ENCODE measurements at regions not wholly inside any gene's neighbourhood (a gene's known extent, or its start where the extent isn't known, plus 50 kb on each side); places are given as distances from the start of the nearest gene placed in this dataset.

DNA sequence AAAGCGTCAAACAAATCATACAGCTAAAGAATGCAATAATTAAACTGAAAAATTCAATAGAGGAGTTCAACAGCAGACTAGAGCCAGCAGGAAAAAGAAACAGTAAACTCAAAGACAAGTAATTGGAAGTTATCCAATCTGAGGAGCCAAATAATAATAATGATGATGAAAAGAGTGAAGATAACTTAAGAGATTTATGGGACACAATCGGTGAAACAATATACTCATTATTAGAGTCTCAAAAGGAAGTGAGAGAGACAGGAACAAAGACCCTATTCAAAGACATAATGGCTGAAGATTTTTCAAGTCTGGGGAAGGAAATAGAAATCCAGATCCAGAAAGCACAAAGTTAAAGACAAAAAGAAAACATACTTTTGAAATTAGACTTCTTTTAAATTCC lies 263.9 kb upstream of the NR4A3 start:
- no peaks in the 10 kb centered on the region for H3K4me1 ChIP-seq (ENCODE audit: control insufficient read depth, low read length)
- H3K4me3 ChIP-seq (ENCODE audit: low read length), result no peak overlapping the region
- H3K9me3 ChIP-seq (ENCODE audit: control insufficient read depth, insufficient read depth, low read length), result no peaks in the 10 kb centered on the region
- H3K9me2 ChIP-seq (replicated peaks; ENCODE audit: control insufficient read depth, low read length), result no peaks in the 10 kb centered on the region
- no peaks in the 10 kb centered on the region for H3K27me3 ChIP-seq (ENCODE audit: control insufficient read depth, low read length)
- H3K4me2 ChIP-seq (ENCODE audit: low read length), result no peak overlapping the region
- no peak overlapping the region for H3K27ac ChIP-seq (ENCODE audit: low read depth, low read length)
- H3F3A ChIP-seq (ENCODE audit: control insufficient read depth, insufficient read depth), result no peaks in the 10 kb centered on the region
- H3K36me3 ChIP-seq (ENCODE audit: control insufficient read depth, low read length), result no peaks in the 10 kb centered on the region
- TF ChIP-seq, protein P1, sequence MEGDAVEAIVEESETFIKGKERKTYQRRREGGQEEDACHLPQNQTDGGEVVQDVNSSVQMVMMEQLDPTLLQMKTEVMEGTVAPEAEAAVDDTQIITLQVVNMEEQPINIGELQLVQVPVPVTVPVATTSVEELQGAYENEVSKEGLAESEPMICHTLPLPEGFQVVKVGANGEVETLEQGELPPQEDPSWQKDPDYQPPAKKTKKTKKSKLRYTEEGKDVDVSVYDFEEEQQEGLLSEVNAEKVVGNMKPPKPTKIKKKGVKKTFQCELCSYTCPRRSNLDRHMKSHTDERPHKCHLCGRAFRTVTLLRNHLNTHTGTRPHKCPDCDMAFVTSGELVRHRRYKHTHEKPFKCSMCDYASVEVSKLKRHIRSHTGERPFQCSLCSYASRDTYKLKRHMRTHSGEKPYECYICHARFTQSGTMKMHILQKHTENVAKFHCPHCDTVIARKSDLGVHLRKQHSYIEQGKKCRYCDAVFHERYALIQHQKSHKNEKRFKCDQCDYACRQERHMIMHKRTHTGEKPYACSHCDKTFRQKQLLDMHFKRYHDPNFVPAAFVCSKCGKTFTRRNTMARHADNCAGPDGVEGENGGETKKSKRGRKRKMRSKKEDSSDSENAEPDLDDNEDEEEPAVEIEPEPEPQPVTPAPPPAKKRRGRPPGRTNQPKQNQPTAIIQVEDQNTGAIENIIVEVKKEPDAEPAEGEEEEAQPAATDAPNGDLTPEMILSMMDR (IDR thresholded peaks at IDR 0.05; ENCODE audit: low read depth, low read length, poor library complexity, severe bottlenecking), result no peak
- TF ChIP-seq EZH2phosphoT487 (IDR thresholded peaks at IDR 0.05; ENCODE audit: borderline replicate concordance, low read length), result no peak
- no peaks in the 10 kb centered on the region for H3K79me2 ChIP-seq (ENCODE audit: control insufficient read depth, low read length)
- no peaks in the 10 kb centered on the region for H4K20me1 ChIP-seq (ENCODE audit: control insufficient read depth, insufficient read depth, low read depth, low read length)

DNA sequence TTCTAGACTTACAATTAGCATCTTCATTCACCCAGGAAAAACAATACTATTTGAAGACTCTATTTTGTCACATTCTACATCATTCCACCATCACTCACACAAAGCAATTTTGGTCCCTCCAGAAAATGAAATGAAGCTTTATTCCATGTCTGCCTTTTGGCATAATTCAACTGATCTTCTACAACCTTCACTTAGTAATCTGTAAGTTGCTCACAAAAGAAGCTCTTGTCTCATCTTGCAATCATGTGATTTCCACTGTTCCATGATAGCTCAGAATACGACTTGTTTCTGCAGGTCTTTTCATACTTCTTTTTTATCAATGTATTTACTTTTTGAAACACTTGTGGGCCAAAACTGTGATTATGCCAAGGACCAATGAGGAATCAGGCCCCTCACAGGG lies 261.9 kb upstream of the NR4A3 start:
- Histone ChIP-seq H3K4me1 (ENCODE audit: control insufficient read depth, low read length) (no peaks in the 10 kb centered on the region), H3K9me2 (replicated peaks; ENCODE audit: control insufficient read depth, low read length) (no peaks in the 10 kb centered on the region), H3K79me2 (ENCODE audit: control insufficient read depth, low read length) (no peaks in the 10 kb centered on the region), H3K36me3 (ENCODE audit: control insufficient read depth, low read length) (no peaks in the 10 kb centered on the region), H3K27ac (ENCODE audit: low read depth, low read length) (no peak overlapping the region), H3K4me2 (ENCODE audit: low read length) (no peak overlapping the region), H3K27me3 (ENCODE audit: control insufficient read depth, low read length) (no peaks in the 10 kb centered on the region), H3F3A (ENCODE audit: control insufficient read depth, insufficient read depth) (no peaks in the 10 kb centered on the region), H3K4me3 (ENCODE audit: low read length) (no peak overlapping the region), H3K9me3 (ENCODE audit: control insufficient read depth, insufficient read depth, low read length) (no peaks in the 10 kb centered on the region), H4K20me1 (ENCODE audit: control insufficient read depth, insufficient read depth, low read depth, low read length) (no peaks in the 10 kb centered on the region)
- TF ChIP-seq EZH2phosphoT487 (IDR thresholded peaks at IDR 0.05; ENCODE audit: borderline replicate concordance, low read length), result no peak
- TF ChIP-seq, protein P1 (IDR thresholded peaks at IDR 0.05; ENCODE audit: low read depth, low read length, poor library complexity, severe bottlenecking), result no peak

DNA sequence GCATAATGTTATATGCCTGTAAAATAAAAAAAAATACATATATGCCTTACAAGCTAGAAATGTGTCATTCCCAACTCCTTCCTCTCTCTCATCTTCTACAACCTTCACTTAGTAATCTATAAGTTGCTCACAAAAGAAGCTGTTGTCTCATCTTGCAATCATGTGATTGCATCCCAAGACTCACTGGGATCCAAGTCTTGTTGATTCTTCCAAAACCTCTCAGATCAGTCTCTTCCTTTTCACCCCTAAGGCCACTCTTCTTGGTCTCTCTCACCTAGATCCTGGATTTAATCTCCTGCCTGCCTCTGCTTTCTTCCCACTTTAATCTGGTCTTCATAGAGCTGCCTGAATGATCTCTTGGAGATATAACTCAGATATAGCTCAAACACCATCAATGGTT lies 261.1 kb upstream of the NR4A3 start:
- TF ChIP-seq, protein P1 (IDR thresholded peaks at IDR 0.05; ENCODE audit: low read depth, low read length, poor library complexity, severe bottlenecking), result no peak
- TF ChIP-seq EZH2phosphoT487 (IDR thresholded peaks at IDR 0.05; ENCODE audit: borderline replicate concordance, low read length), result no peak
- H3K27me3 ChIP-seq (ENCODE audit: control insufficient read depth, low read length), result no peaks in the 10 kb centered on the region
- no peaks in the 10 kb centered on the region for H3K9me2 ChIP-seq (replicated peaks; ENCODE audit: control insufficient read depth, low read length)
- no peak overlapping the region for H3K4me2 ChIP-seq (ENCODE audit: low read length)
- H4K20me1 ChIP-seq (ENCODE audit: control insufficient read depth, insufficient read depth, low read depth, low read length), result no peaks in the 10 kb centered on the region
- H3K79me2 ChIP-seq (ENCODE audit: control insufficient read depth, low read length), result no peaks in the 10 kb centered on the region
- no peaks in the 10 kb centered on the region for H3F3A ChIP-seq (ENCODE audit: control insufficient read depth, insufficient read depth)
- no peaks in the 10 kb centered on the region for H3K4me1 ChIP-seq (ENCODE audit: control insufficient read depth, low read length)
- H3K27ac ChIP-seq (ENCODE audit: low read depth, low read length), result no peak overlapping the region
- H3K9me3 ChIP-seq (ENCODE audit: control insufficient read depth, insufficient read depth, low read length), result no peaks in the 10 kb centered on the region
- H3K36me3 ChIP-seq (ENCODE audit: control insufficient read depth, low read length), result no peaks in the 10 kb centered on the region
- H3K4me3 ChIP-seq (ENCODE audit: low read length), result no peak overlapping the region

DNA sequence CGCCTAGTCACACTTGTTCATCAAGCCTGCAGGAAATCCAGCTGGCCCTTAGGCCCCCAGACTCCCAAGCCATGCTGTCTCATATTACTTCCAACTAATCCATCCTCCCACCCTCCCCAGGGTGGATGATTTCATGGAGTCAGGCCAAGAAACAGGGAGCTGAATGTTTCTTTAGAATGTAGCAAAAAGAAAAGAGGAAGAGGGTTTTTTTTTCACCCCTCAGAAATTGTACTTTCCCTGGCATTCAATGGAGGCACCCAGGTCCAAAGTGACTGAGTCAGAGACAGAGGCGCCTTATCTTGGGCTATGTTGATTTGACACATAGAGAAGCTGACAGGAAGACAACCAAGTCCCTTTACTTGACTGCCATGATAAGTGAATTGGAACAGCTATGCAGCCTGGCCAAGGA lies 260.2 kb upstream of the NR4A3 start:
- no peaks in the 10 kb centered on the region for H3F3A ChIP-seq (ENCODE audit: control insufficient read depth, insufficient read depth)
- H3K4me1 ChIP-seq (ENCODE audit: control insufficient read depth, low read length), result no peaks in the 10 kb centered on the region
- no peaks in the 10 kb centered on the region for H4K20me1 ChIP-seq (ENCODE audit: control insufficient read depth, insufficient read depth, low read depth, low read length)
- TF ChIP-seq, protein P1 (IDR thresholded peaks at IDR 0.05; ENCODE audit: low read depth, low read length, poor library complexity, severe bottlenecking), result no peak
- TF ChIP-seq EZH2phosphoT487 (IDR thresholded peaks at IDR 0.05; ENCODE audit: borderline replicate concordance, low read length), result no peak
- no peaks in the 10 kb centered on the region for H3K9me3 ChIP-seq (ENCODE audit: control insufficient read depth, insufficient read depth, low read length)
- H3K79me2 ChIP-seq (ENCODE audit: control insufficient read depth, low read length), result no peaks in the 10 kb centered on the region
- no peak overlapping the region for H3K4me3 ChIP-seq (ENCODE audit: low read length)
- no peak overlapping the region for H3K27ac ChIP-seq (ENCODE audit: low read depth, low read length)
- no peaks in the 10 kb centered on the region for H3K9me2 ChIP-seq (replicated peaks; ENCODE audit: control insufficient read depth, low read length)
- no peaks in the 10 kb centered on the region for H3K36me3 ChIP-seq (ENCODE audit: control insufficient read depth, low read length)
- H3K4me2 ChIP-seq (ENCODE audit: low read length), result no peak overlapping the region
- no peaks in the 10 kb centered on the region for H3K27me3 ChIP-seq (ENCODE audit: control insufficient read depth, low read length)

All from DOHH2 (cell line).